GM12874 (cell line): ENCODE measurements at regions not wholly inside any gene's neighbourhood (a gene's known extent, or its start where the extent isn't known, plus 50 kb on each side); places are given as distances from the start of the nearest gene placed in this dataset.

ENCODE experiments used
- CTCF ChIP-seq: IDR thresholded peaks from 2 replicates; pipeline ENCODE4 v1.5.1; 2011; ENCODE audit warnings: low read depth, mild to moderate bottlenecking, control low read depth, low read length, moderate library complexity; ENCODE audit not compliant: insufficient read depth

- TF ChIP-seq CTCF: no peak
These were observed 178.9 kb upstream of the IVNS1ABP start for GRCh38 chr1:185495898-185496297.

DNA sequence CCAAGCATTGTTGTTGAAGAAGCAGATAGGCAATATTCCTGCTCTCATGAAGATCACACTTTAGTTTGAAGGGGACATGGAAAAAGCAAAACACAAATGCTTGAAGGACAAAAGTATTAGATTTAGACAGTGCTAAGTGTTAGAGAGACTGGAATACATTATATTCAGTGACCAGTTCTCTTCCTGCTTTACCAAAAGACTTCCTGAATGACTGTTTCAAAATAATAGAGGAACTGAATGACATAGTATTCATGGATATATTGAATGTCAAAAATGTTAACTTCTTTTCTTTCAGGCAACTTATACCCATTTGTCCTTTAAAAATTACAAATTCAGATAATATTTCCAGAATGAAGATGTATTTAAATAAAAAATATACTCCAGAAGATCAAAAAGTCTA lies 178.0 kb upstream of the IVNS1ABP start:
- no peak for TF ChIP-seq CTCF

DNA sequence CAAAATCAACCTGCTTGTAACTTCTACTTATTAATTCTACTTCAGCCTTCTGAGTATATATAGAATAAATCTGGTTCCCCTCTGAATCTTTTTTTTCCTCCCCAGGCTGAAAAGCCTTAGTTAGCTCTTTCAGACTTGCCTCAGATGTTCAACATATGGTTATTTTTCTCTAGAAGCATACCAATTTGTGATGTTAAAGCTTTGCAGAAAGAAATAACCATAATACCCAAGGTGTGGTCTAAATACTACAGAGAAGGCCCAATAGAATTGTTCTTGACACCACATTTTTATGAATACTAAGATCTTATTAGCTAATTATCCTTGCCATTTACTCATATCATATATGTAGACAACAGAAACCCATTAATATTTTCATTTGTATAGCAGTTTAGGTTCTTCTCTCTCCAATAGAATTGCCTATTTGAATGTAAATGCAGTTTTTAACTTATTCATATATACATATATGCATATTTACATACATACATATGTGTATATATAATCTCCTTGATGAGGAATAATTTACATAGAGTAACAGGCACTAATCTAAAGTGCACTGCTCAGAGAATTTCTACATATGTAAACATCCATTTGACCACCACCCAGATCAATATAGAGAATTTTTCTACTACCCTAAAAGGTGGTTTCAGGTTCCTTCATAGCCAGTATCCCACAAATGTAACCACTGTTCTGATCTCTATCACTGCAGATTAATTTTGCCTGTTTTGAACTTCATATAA lies 175.2 kb upstream of the IVNS1ABP start:
- no peak for TF ChIP-seq CTCF

GRCh38 chr1:185491604-185492003 lies 174.6 kb upstream of the IVNS1ABP start:
- no peak for TF ChIP-seq CTCF

- TF ChIP-seq CTCF: no peak
These were observed 173.9 kb upstream of the IVNS1ABP start for GRCh38 chr1:185490924-185491323.

DNA sequence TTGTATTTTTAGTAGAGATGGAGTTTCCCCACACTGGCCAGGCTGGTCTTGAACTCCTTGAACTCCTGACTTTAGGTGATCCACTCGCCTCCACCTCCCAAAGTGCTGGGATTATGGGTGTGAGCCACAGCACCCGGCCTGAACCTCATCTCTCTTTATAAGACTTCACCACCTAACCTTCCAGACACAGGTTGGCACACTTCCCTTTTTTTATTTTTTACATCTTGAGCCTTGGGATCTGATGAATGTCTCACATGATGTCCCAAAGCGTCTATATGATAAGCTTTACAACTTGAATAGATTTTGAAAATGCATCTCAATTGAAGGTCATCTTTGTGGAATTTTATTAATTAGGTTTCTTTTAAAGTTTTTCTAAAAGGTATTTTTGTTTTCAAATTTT lies 172.4 kb upstream of the IVNS1ABP start:
- TF ChIP-seq CTCF: no peak

DNA sequence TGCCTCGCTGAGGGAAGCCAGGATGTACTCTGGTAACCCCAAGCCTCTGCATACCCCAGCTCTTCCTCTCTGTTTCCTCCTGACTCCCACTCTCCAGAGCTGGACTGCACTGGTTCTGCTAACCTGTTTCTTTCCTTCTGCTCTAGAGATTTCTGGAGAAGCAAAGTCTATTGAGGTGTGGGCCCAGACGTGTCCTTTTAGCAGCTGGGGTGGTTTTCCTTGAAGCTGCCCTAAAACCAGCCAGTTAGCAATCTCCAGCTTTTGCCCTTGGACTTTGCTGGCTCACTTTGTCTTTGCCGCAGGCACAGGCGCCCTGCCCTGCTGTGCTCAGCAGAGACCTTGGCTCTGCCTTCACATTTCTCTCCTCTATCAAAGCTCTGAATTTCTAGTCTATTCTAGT lies 171.8 kb upstream of the IVNS1ABP start:
- TF ChIP-seq CTCF: no peak
